ENCODE measurements at regions not wholly inside any gene's neighbourhood (a gene's known extent, or its start where the extent isn't known, plus 50 kb on each side); places are given as distances from the start of the nearest gene placed in this dataset.

DNA sequence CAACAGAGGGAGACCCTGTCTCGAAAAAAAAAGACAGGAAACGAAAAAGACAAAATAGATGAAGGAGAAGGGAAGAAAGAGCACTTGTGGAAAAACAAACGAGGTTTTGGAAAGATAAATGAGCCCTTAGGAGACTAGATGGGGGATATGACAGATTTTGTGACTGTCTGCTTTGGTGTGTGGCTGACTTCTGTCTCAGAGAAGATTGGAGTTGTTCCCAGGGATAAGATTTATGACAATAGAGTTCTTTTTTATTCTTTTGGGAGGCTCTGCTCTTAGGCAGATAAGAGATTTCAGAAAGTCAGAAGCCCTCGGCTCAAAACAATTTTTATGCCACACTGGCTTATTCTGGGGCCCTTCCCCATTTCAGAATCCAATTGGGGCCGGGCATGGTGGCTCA lies 73.9 kb upstream of the ATF7IP2 start:
- Histone ChIP-seq H2AFZ (ENCODE audit: control insufficient read depth, low read length) (no peak overlapping the region), H3K27ac (ENCODE audit: control insufficient read depth, insufficient read depth, low read length) (no peak overlapping the region), H3K36me3 (ENCODE audit: control insufficient read depth in 2 of 2, extremely low read depth in 1 of 2, insufficient read depth in 2 of 2, low read length in 2 of 2) (no peaks in the 10 kb centered on the region), H3K9me3 (ENCODE audit: control insufficient read depth, low read depth, low read length) (no peaks in the 10 kb centered on the region), H3K4me2 (ENCODE audit: control insufficient read depth, extremely low read depth, insufficient read depth, low read depth, low read length) (no peak overlapping the region), H3K27me3 (ENCODE audit: control insufficient read depth, extremely low read depth, insufficient read depth, low read length) (no peaks in the 10 kb centered on the region), H4K20me1 (ENCODE audit: control insufficient read depth, extremely low read depth, insufficient read depth, low read length) (no peaks in the 10 kb centered on the region), H3K4me1 (ENCODE audit: control insufficient read depth, extremely low read depth, insufficient read depth, low read length) (peaks cover 14% of the 10 kb centered on the region), H3K79me2 (ENCODE audit: control insufficient read depth, insufficient read depth, low read length) (no peaks in the 10 kb centered on the region), H3K9ac (ENCODE audit: control insufficient read depth, extremely low read depth, insufficient read depth, low read length) (no peak overlapping the region), H3K9me1 (ENCODE audit: control insufficient read depth, extremely low read depth, insufficient read depth, low read length) (no peaks in the 10 kb centered on the region), H3K4me3 (ENCODE audit: control insufficient read depth in 2 of 3, extremely low read depth in 1 of 3, insufficient read depth in 2 of 3, low read depth in 1 of 3, low read length in 3 of 3) (no peak overlapping the region)
- dilution Hi-C loops (cut with MboI; ENCODE audit: extremely low pct_ligation_motif_present, low sequenced_read_pairs), result no loop called here
- no peak for TF ChIP-seq EZH2 (IDR thresholded peaks at IDR 0.05; ENCODE audit: low read length)
- no peak for TF ChIP-seq CTCF (optimal IDR thresholded peaks at IDR 0.05 in 1 of 3, IDR thresholded peaks at IDR 0.05 in 1 of 3, conservative IDR thresholded peaks at IDR 0.05 in 1 of 3; ENCODE audit: extremely low read depth in 1 of 3, insufficient read depth in 2 of 3, low read length in 3 of 3)
- no peak for DNase-seq (ENCODE audit: low read depth, low spot score)
- no peak for FAIRE-seq

- H4K20me1 ChIP-seq (ENCODE audit: control insufficient read depth, extremely low read depth, insufficient read depth, low read length), result no peaks in the 10 kb centered on the region
- H3K79me2 ChIP-seq (ENCODE audit: control insufficient read depth, insufficient read depth, low read length), result no peaks in the 10 kb centered on the region
- no peaks in the 10 kb centered on the region for H3K9me3 ChIP-seq (ENCODE audit: control insufficient read depth, low read depth, low read length)
- no peaks in the 10 kb centered on the region for H3K9me1 ChIP-seq (ENCODE audit: control insufficient read depth, extremely low read depth, insufficient read depth, low read length)
- H3K4me2 ChIP-seq (ENCODE audit: control insufficient read depth, extremely low read depth, insufficient read depth, low read depth, low read length), result no peak overlapping the region
- no peak for DNase-seq (ENCODE audit: low read depth, low spot score)
- H3K4me1 ChIP-seq (ENCODE audit: control insufficient read depth, extremely low read depth, insufficient read depth, low read length), result peaks cover 14% of the 10 kb centered on the region
- no peak overlapping the region for H2AFZ ChIP-seq (ENCODE audit: control insufficient read depth, low read length)
- no peaks in the 10 kb centered on the region for H3K27me3 ChIP-seq (ENCODE audit: control insufficient read depth, extremely low read depth, insufficient read depth, low read length)
- no peak overlapping the region for H3K4me3 ChIP-seq (ENCODE audit: control insufficient read depth in 2 of 3, extremely low read depth in 1 of 3, insufficient read depth in 2 of 3, low read depth in 1 of 3, low read length in 3 of 3)
- no peaks in the 10 kb centered on the region for H3K36me3 ChIP-seq (ENCODE audit: control insufficient read depth in 2 of 2, extremely low read depth in 1 of 2, insufficient read depth in 2 of 2, low read length in 2 of 2)
- dilution Hi-C loops (cut with MboI; ENCODE audit: extremely low pct_ligation_motif_present, low sequenced_read_pairs), result no loop called here
- FAIRE-seq, result no peak
- no peak for TF ChIP-seq CTCF (optimal IDR thresholded peaks at IDR 0.05 in 1 of 3, IDR thresholded peaks at IDR 0.05 in 1 of 3, conservative IDR thresholded peaks at IDR 0.05 in 1 of 3; ENCODE audit: extremely low read depth in 1 of 3, insufficient read depth in 2 of 3, low read length in 3 of 3)
- TF ChIP-seq EZH2 (IDR thresholded peaks at IDR 0.05; ENCODE audit: low read length), result no peak
- no peak overlapping the region for H3K9ac ChIP-seq (ENCODE audit: control insufficient read depth, extremely low read depth, insufficient read depth, low read length)
- H3K27ac ChIP-seq (ENCODE audit: control insufficient read depth, insufficient read depth, low read length), result no peak overlapping the region
Measured at GRCh38 chr16:10312784-10313724, 72.8 kb upstream of the ATF7IP2 start.

Data from keratinocyte (primary cell).